ENCODE measurements at regions not wholly inside any gene's neighbourhood (a gene's known extent, or its start where the extent isn't known, plus 50 kb on each side); places are given as distances from the start of the nearest gene placed in this dataset.

DNA sequence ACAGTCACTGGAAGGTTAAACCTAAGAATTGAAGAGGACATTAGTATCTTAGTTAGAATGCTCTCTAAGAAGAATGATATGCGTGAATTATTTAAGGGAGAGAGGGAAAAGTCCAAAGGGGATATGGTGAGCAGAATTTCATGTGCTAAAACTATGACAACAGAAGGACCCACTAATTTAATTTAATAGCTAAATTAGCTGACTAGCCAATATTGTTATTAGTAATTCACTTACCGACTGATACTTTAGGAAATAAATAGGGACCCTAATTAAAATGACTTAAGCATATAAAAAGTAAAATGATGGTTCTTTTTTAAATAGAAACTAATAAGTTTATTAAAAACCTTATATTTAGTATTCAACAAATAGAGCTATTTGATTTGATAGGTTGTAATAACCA is 179.6 kb downstream of the RASSF9 start:
- ATAC-seq (no peak), DNase-seq (no peak)
- Mint-ChIP-seq H3K9me3 (ENCODE audit: low read depth) (peaks cover 4% of the 10 kb centered on the region), H3K4me1 (no peaks in the 10 kb centered on the region), H3K27me3 (no peaks in the 10 kb centered on the region), H3K4me3 (no peak overlapping the region), H3K27ac (no peak overlapping the region), H3K36me3 (no peaks in the 10 kb centered on the region)
- CTCF ChIA-PET: no interaction called here

DNA sequence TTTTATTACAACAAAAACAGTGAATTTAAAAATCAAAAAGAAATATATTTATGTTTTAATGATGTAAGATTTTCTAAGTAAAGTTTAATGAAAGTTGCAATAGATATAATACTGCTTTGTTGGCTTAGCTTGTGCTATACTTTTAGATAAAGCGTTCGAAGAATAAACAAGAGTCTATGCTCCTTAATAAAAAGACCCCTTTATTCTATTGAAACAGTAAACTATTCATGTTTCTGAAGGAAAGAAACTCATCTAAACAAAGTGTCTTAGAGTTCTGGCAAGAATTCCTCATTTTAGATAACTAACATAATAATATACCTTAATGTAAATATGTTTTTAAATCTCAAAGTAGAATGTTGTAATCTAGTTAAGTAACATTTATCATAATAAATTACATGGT is 179.0 kb downstream of the RASSF9 start:
- Mint-ChIP-seq H3K27me3 (no peaks in the 10 kb centered on the region), H3K27ac (no peak overlapping the region), H3K36me3 (no peaks in the 10 kb centered on the region), H3K4me1 (no peaks in the 10 kb centered on the region), H3K9me3 (ENCODE audit: low read depth) (peaks cover 4% of the 10 kb centered on the region), H3K4me3 (no peak overlapping the region)
- DNase-seq (no peak), ATAC-seq (no peak)
- CTCF ChIA-PET: no interaction called here

DNA sequence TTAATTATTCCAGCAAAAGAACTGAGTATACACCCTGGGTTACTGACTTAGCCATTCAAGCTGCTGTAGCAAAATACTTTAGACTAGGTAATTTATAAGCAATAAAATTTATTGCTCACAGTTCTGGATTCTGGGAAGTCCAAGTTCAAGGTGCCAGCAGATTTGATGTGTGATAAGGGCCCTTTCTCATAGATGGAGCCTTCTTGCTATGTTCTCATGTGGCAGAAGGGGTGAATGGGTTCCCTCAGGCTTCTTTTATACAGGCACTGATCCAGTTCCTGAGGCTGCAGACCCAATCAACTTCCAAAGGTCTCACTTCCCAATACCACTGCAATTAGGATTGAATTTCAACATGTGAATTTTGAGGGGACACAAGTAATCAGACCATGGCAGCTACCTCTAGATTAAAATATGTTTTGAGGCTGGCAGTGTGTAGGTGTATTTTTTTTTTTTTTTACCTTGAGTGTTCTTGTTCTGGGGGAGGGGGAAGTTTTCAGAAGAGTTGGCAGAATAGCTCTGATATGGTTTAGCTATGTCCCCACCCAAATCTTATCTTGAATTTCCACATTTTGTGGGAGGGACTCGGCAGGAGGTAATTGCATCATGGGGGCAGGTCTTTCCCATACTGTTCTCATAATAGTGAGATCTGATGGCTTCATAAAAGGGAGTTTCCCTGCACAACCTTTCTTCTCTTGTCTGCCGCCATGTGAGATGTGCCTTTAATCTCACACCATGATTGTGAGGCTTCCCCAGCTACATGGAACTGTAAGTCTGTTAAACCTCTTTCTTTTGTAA is 178.2 kb downstream of the RASSF9 start:
- H3K4me3 Mint-ChIP-seq: no peak overlapping the region
- no peaks in the 10 kb centered on the region for H3K27me3 Mint-ChIP-seq
- DNase-seq (no peak), ATAC-seq (no peak)
- no peaks in the 10 kb centered on the region for H3K4me1 Mint-ChIP-seq
- CTCF ChIA-PET: no interaction called here
- H3K27ac Mint-ChIP-seq: no peak overlapping the region
- H3K9me3 Mint-ChIP-seq (ENCODE audit: low read depth): peaks cover 4% of the 10 kb centered on the region
- H3K36me3 Mint-ChIP-seq: no peaks in the 10 kb centered on the region

DNA sequence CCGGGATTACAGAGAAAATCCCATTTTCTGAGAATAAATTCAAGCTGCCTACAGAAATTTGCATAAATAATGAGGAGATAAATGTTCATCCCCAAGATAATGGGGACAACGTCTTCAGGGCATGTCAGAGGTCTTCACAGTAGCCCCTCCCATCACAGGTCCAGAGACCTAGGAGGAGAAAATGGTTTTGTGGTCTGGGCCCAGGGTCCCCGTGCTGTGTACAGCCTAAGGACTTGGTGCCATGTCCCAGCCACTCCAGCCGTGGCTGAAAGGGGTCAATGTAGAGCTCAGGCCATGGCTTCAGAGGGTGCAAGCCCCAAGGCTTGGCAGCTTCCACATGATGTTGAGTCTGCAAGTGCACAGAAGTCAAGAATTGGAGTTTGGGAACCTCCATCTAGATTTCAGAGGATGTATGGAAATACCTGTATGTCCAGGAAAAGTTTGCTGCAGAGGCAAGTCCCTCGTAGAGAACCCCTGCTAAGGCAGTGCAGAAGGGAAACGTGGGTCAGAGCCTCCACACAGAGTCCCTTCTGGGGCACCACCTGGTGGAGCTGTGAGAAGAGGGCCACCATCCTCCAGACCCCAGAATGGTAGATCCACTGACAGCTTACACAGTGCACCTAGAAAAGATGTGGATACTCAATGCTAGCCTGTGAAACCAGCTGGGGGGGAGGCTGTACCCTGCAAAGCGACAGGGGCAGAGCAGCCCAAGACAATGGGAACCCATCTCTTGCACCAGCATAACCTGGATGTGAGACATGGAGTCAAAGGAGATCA is 176.3 kb downstream of the RASSF9 start:
- DNase-seq (no peak), ATAC-seq (no peak)
- Mint-ChIP-seq H3K36me3 (no peaks in the 10 kb centered on the region), H3K27me3 (no peaks in the 10 kb centered on the region), H3K4me3 (no peak overlapping the region), H3K4me1 (no peaks in the 10 kb centered on the region), H3K9me3 (ENCODE audit: low read depth) (peaks cover 4% of the 10 kb centered on the region), H3K27ac (no peak overlapping the region)
- CTCF ChIA-PET: no interaction called here

DNA sequence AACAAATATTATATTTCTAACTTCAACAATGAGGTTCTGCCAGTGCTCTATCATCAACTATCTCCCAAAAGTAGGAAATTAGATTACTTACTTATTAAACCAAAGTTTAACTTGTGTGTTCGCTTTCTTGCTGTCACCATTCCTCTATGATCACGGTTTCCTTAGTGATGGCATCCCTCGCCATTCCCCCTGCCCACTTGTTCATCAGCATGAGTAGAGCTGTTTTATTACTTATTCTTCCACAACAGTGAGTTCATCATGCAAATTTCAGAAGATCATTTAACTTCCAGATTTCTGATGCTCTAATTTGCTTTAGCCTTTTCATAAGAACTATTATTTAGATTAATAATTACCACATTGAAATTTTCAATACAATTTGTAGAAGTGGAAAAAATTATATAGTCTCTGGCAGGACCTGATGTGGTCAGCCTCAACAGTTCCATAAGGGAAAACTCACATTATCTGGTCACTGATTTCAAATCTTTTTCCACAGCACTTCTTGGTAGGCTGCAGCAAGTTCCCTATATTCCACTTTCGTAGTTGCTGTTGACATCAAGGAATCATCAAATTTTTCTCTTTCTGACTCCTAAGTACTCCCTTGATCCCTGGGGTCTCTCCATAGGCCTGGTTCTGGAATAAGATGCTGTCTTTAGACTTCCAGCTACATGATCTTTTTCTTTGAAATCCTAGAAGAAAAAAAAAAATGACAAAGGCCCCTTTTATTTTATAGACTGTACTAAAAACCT is 174.6 kb downstream of the RASSF9 start:
- H3K27ac Mint-ChIP-seq: no peak overlapping the region
- no peak for DNase-seq
- H3K27me3 Mint-ChIP-seq: no peaks in the 10 kb centered on the region
- H3K4me3 Mint-ChIP-seq: no peak overlapping the region
- no peak for ATAC-seq
- no peaks in the 10 kb centered on the region for H3K36me3 Mint-ChIP-seq
- H3K9me3 Mint-ChIP-seq (ENCODE audit: low read depth): peaks cover 2% of the 10 kb centered on the region
- CTCF ChIA-PET: no interaction called here
- H3K4me1 Mint-ChIP-seq: no peaks in the 10 kb centered on the region

DNA sequence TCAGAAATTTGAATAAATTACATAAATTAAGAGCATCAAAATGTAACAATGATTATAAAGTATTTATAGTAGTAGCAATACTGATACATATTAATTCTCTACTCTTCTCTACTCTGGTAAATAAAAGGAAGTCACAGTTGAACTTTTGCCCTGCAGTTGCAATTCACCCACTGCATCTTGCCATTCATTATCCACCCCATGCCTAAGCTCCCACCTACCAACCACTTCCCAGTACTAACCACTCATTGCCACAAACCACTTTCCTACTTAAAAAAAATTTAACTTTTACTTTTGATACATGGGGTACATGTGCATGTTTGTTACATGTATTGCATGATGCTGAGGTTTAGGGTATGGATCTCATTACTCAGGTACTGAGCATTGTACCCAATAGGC is 174.0 kb downstream of the RASSF9 start:
- H3K36me3 Mint-ChIP-seq: no peaks in the 10 kb centered on the region
- CTCF ChIA-PET: no interaction called here
- H3K27me3 Mint-ChIP-seq: no peaks in the 10 kb centered on the region
- no peaks in the 10 kb centered on the region for H3K4me1 Mint-ChIP-seq
- ATAC-seq: no peak
- DNase-seq: no peak
- H3K4me3 Mint-ChIP-seq: no peak overlapping the region
- H3K27ac Mint-ChIP-seq: no peak overlapping the region
- H3K9me3 Mint-ChIP-seq (ENCODE audit: low read depth): peaks cover 2% of the 10 kb centered on the region

DNA sequence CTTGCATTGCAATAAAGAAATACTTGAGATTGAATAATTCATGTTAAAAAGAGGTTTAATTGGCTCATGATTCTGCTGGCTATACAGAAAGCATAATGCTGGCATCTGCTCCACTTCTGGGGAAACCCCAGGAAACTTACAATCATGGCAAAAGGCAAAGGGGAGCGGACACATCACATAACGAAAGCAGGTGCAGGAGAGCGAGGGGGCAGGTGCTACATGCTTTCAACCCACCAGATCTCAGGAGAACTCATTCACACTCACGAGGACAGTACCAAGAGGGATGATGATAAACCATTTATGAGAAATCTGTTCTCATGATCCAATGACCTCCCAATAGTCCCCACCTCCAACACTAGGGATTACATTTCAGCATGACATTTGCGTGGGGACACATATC is 172.6 kb downstream of the RASSF9 start:
- no peak overlapping the region for H3K27ac Mint-ChIP-seq
- H3K27me3 Mint-ChIP-seq: no peaks in the 10 kb centered on the region
- H3K36me3 Mint-ChIP-seq: no peaks in the 10 kb centered on the region
- DNase-seq: no peak
- H3K9me3 Mint-ChIP-seq (ENCODE audit: low read depth): peaks cover 2% of the 10 kb centered on the region
- no peaks in the 10 kb centered on the region for H3K4me1 Mint-ChIP-seq
- ATAC-seq: no peak
- CTCF ChIA-PET: no interaction called here
- no peak overlapping the region for H3K4me3 Mint-ChIP-seq

DNA sequence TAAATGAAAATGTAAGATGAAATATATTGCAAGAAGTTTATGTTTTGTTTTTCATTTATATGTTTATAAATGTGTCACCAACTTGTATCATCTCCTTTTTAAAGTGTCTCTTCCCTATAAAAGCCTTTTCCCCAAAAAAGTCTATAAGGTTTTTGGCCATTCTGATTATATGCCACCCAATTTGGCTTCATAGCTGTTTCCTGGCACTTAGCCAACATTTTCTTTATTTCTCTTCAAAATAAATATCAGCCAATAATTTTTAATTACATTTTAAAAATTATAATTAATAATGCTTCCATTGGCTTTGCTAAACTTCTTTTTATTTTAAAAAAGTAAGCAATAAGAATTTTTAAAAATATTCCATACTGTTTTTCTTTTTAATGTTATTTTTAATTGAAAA is 171.8 kb downstream of the RASSF9 start:
- H3K27ac Mint-ChIP-seq: no peak overlapping the region
- H3K9me3 Mint-ChIP-seq (ENCODE audit: low read depth): peaks cover 2% of the 10 kb centered on the region
- ATAC-seq: no peak
- H3K4me3 Mint-ChIP-seq: no peak overlapping the region
- DNase-seq: no peak
- no peaks in the 10 kb centered on the region for H3K36me3 Mint-ChIP-seq
- H3K27me3 Mint-ChIP-seq: no peaks in the 10 kb centered on the region
- H3K4me1 Mint-ChIP-seq: no peaks in the 10 kb centered on the region
- CTCF ChIA-PET: no interaction called here

DNA sequence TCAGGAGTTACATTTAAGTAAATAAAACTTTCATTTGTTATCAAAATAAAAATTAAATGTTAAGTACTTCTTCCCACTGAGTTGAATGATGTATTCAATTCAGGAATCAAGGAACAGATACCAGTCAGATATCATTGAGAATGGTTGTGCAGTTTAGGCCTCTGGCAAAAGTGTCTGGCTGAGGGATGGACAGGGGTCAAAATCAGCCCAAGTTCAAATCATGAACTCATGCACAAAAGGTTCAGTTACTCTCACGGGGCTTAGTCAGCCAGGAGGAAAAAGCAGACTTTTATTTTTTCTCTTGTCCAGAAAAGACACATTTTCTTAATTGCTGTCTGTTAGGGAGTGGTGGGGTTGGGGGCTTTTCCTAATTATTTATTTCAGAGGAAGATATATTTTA is 166.3 kb downstream of the RASSF9 start:
- Mint-ChIP-seq H3K9me3 (ENCODE audit: low read depth) (peaks cover 3% of the 10 kb centered on the region), H3K4me1 (no peaks in the 10 kb centered on the region), H3K27ac (no peak overlapping the region), H3K27me3 (no peaks in the 10 kb centered on the region), H3K4me3 (no peak overlapping the region), H3K36me3 (no peaks in the 10 kb centered on the region)
- ATAC-seq (no peak), DNase-seq (no peak)
- CTCF ChIA-PET: no interaction called here

DNA sequence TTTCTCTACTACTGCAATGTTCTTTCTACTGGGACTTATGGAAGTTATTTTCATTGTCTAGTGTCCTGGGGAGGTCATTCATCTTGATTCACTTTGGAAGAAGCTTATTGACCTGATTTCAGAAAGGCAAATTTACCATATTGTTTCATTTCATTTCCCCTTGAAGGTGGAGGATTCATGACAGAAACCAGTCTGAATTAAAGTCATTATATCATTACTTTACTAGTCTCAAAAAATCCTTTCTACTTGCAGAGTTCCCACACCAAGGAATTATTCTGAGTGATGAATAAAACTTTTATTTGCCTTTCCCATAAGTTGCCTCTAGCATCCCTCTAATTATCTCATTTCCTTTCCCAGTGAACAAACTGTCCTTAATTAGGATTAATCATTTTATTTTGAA is 163.8 kb downstream of the RASSF9 start:
- no peak overlapping the region for H3K27ac Mint-ChIP-seq
- no peak for DNase-seq
- no peak for ATAC-seq
- H3K4me3 Mint-ChIP-seq: no peak overlapping the region
- peaks cover 9% of the 10 kb centered on the region for H3K9me3 Mint-ChIP-seq (ENCODE audit: low read depth)
- H3K27me3 Mint-ChIP-seq: no peaks in the 10 kb centered on the region
- CTCF ChIA-PET: no interaction called here
- H3K4me1 Mint-ChIP-seq: no peaks in the 10 kb centered on the region
- H3K36me3 Mint-ChIP-seq: no peaks in the 10 kb centered on the region

DNA sequence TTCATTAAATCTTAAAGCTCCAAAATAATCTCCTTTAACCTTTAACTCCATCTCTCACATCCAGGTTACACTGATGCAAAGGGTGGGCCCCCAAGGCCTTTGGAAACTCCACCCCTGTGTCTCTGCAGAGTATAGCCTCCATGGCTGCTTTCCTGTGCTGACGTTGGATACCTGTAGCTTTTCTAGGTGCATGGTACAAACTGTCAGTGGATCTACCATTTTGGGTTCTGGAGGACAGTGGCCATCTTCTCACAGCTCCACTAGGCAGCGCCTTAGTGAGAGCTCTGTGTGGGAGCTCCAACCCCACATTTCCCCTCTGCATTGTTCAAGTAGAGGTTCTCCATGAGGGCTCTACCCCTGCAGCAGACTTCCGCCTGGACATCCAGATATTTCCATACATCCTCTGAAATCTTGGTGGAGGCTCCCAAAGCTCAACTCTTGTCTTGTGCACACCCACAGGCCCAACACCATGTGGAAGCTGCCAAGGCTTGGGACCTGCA is 162.2 kb downstream of the RASSF9 start:
- Mint-ChIP-seq H3K27me3 (no peaks in the 10 kb centered on the region), H3K36me3 (no peaks in the 10 kb centered on the region), H3K4me1 (no peaks in the 10 kb centered on the region), H3K9me3 (ENCODE audit: low read depth) (peaks cover 9% of the 10 kb centered on the region), H3K4me3 (no peak overlapping the region), H3K27ac (no peak overlapping the region)
- CTCF ChIA-PET: no interaction called here
- ATAC-seq (no peak), DNase-seq (no peak)

DNA sequence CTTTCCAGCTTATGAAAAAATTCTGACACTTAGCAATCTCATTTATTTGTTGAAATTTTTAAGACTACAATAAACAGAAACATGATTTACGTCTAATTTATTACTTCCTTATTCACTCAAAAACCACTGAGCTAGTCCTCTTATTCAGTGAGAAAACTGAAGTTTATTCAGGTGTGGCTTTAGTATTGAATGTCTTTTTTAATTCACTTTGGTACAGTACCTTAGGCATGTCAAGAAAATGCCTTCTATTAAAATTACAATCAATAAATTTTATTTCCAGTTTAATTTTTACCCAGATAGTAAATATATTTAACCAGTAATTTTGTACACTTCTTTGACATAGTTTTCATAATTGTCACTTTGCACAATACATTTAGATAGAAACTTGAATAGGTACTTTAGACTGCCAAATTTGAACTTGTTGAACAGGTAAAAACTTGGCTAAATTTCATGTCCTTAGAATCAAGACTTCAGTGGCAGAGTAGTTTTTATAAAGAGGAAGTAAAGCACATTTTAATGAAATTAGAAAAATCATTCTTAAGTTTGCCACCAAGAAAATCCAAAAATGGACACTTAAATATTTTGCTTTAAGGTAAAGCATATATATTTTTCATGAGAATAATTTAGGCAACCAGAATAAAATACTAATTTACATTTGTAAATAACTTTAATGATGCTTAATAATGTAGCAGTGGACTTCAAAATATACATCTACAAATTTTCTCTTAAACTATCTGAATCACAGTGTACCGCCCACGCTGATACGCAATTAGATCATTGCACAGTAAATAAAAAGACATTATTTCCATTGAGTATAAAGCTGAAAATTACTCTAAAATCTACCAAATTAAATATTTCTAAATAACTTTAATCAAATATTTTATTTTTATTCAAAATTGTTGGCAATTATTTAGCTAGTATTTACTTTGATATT is 159.1 kb downstream of the RASSF9 start:
- no peak for DNase-seq

DNA sequence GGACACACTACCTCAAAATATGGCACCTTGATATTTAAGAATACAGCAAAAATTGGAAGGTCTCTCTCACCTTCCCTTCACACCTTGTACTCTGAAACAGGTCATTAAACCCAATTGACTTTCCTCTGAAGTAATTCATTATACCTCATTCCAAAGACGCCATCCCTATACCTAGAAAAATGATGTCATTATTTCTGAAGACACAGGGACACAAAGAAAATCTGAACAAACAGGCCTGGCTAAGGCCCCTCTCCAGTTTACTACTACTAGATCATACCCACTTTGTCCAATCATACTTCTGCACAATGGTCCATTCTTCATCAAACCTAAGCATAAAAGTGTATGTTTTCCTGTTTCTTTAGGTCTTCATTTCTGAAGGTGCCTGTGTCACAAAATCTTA is 156.9 kb downstream of the RASSF9 start:
- CTCF ChIA-PET: no interaction called here
- H3K27ac Mint-ChIP-seq: no peak overlapping the region
- DNase-seq (no peak), ATAC-seq (no peak)
- H3K27me3 Mint-ChIP-seq: no peaks in the 10 kb centered on the region
- H3K36me3 Mint-ChIP-seq: no peaks in the 10 kb centered on the region
- H3K4me1 Mint-ChIP-seq: no peaks in the 10 kb centered on the region
- peaks cover 6% of the 10 kb centered on the region for H3K9me3 Mint-ChIP-seq (ENCODE audit: low read depth)
- no peak overlapping the region for H3K4me3 Mint-ChIP-seq

More for the DNA sequence above, 159.1 kb downstream of the RASSF9 start:
- no peaks in the 10 kb centered on the region for H3K36me3 Mint-ChIP-seq
- peaks cover 9% of the 10 kb centered on the region for H3K9me3 Mint-ChIP-seq (ENCODE audit: low read depth)
- H3K27me3 Mint-ChIP-seq: no peaks in the 10 kb centered on the region
- CTCF ChIA-PET: no interaction called here
- no peaks in the 10 kb centered on the region for H3K4me1 Mint-ChIP-seq
- no peak overlapping the region for H3K4me3 Mint-ChIP-seq
- no peak overlapping the region for H3K27ac Mint-ChIP-seq
- no peak for ATAC-seq
